HG03442 (cell line): ENCODE measurements at regions not wholly inside any gene's neighbourhood (a gene's known extent, or its start where the extent isn't known, plus 50 kb on each side); places are given as distances from the start of the nearest gene placed in this dataset.

ENCODE experiments used
- ATAC-seq: cut with Tn5 transposase; IDR thresholded peaks from one replicate; pipeline ENCODE4 v1.9.1; 2021; ENCODE audit warnings: mild to moderate bottlenecking, moderate library complexity; ENCODE audit not compliant: unreplicated experiment

GRCh38 chr18:29154196-29154757, 977.3 kb upstream of the CDH2 start:
- ATAC-seq = no peak

GRCh38 chr18:29153091-29153490, 976.2 kb upstream of the CDH2 start:
- ATAC-seq = no peak

- no peak for ATAC-seq
These were observed 971.0 kb upstream of the CDH2 start for GRCh38 chr18:29147944-29148343.

- no peak for ATAC-seq
These were observed 969.1 kb upstream of the CDH2 start for GRCh38 chr18:29146068-29146467.

GRCh38 chr18:29140590-29140989, 963.7 kb upstream of the CDH2 start:
- no peak for ATAC-seq

GRCh38 chr18:29137773-29138495, 961.0 kb upstream of the CDH2 start:
- ATAC-seq = no peak

GRCh38 chr18:29123706-29124530, 947.0 kb upstream of the CDH2 start:
- no peak for ATAC-seq

GRCh38 chr18:29104671-29105070, 927.7 kb upstream of the CDH2 start:
- ATAC-seq = no peak

GRCh38 chr18:29104227-29104626, 927.3 kb upstream of the CDH2 start:
- ATAC-seq = no peak

- ATAC-seq = no peak
These were observed 919.3 kb upstream of the CDH2 start for GRCh38 chr18:29096079-29096770.

- no peak for ATAC-seq
These were observed 910.8 kb upstream of the CDH2 start for GRCh38 chr18:29087616-29088246.

- no peak for ATAC-seq
These were observed 907.2 kb upstream of the CDH2 start for GRCh38 chr18:29084120-29084519.

- no peak for ATAC-seq
These were observed 906.6 kb upstream of the CDH2 start for GRCh38 chr18:29083545-29083944.

GRCh38 chr18:29080946-29081345, 904.0 kb upstream of the CDH2 start:
- ATAC-seq = no peak

GRCh38 chr18:29078273-29078672, 901.3 kb upstream of the CDH2 start:
- no peak for ATAC-seq

GRCh38 chr18:29077344-29077743, 900.4 kb upstream of the CDH2 start:
- ATAC-seq = no peak

GRCh38 chr18:29076645-29077044, 899.7 kb upstream of the CDH2 start:
- ATAC-seq = no peak

GRCh38 chr18:29074147-29074546, 897.2 kb upstream of the CDH2 start:
- ATAC-seq = no peak

- no peak for ATAC-seq
These were observed 894.9 kb upstream of the CDH2 start for GRCh38 chr18:29071869-29072268.

- ATAC-seq = no peak
These were observed 886.4 kb upstream of the CDH2 start for GRCh38 chr18:29063346-29063745.

- no peak for ATAC-seq
These were observed 886.0 kb upstream of the CDH2 start for GRCh38 chr18:29062921-29063320.
